K562 (cell line): ENCODE measurements at regions not wholly inside any gene's neighbourhood (a gene's known extent, or its start where the extent isn't known, plus 50 kb on each side); places are given as distances from the start of the nearest gene placed in this dataset.

Experiments used
- ATAC-seq: fragments of 200-7000 bp; cut with Tn5 transposase; 3 replicates; pipeline ENCODE4 v1.9.1; 2020; ENCODE audit warnings: moderate library complexity
- BruUV-seq: library from RNA; stranded (reverse); fragments of 400-500 nt; replicated peaks from 2 replicates; lab custom pipeline; 2021; lab: Mats Ljungman, UMichigan
- CTCF ChIA-PET: fragments of 300-600 bp; formaldehyde crosslinking; extraction: SDS; loops from one replicate; lab custom pipeline; 2021; ENCODE audit warnings: low intra/inter-chr PET ratio; lab: Yijun Ruan, JAX
- POLR2A ChIA-PET: fragments of 300-600, 350-650 bp; sonication (Branson Sonifier 250); formaldehyde crosslinking; extraction: SDS; loops from one replicate; lab custom pipeline; 2021; ENCODE audit warnings: antibody characterized with exemption, inconsistent platforms; lab: Yijun Ruan, JAX
- DNase-seq, 4 experiments: peaks; one replicate each; pipeline versions ENCODE4 v3.0.0 to v3.0.0-alpha.2; 2011 to 2018; ENCODE audit warnings: low spot score in 3 of 4, mixed read lengths in 3 of 4; ENCODE audit errors: extremely low read depth in 1 of 4
- FAIRE-seq: peaks from 2 replicates; lab custom pipeline; 2011; peaks lifted over from hg19 to GRCh38; lab: Jason Lieb, UNC
- H2AFZ ChIP-seq: 2 replicates; pipeline ENCODE4 v1.6.0; 2011; ENCODE audit warnings: low read depth, low read length, control low read depth, inconsistent platforms
- H3K27ac ChIP-seq: fragments of 200-600 bp; 3 replicates; pipeline ENCODE4 v1.8.0; 2011; ENCODE audit warnings: low read depth, mild to moderate bottlenecking, control low read depth, inconsistent platforms, low read length, moderate library complexity, mixed read lengths; ENCODE audit errors: extremely low read depth
- H3K27me3 ChIP-seq, 2 experiments: fragments of 300-600 bp in 1 of 2; 2 replicates in 1 of 2; 3 replicates in 1 of 2; pipeline versions ENCODE4 v1.6.0 to v1.8.0; 2011; ENCODE audit warnings: inconsistent platforms in 2 of 2, low read length in 2 of 2, mild to moderate bottlenecking in 1 of 2, mixed read lengths in 1 of 2, moderate library complexity in 1 of 2; ENCODE audit not compliant: control insufficient read depth in 2 of 2, insufficient read depth in 2 of 2
- H3K36me3 ChIP-seq: fragments of 300-600 bp; 3 replicates; pipeline ENCODE4 v1.8.0; 2011; ENCODE audit warnings: mild to moderate bottlenecking, low read length, inconsistent platforms; ENCODE audit not compliant: control insufficient read depth, insufficient read depth
- H3K4me1 ChIP-seq, 2 experiments: fragments of 200-600 bp in 1 of 2; replicated peaks in 1 of 2; 2 replicates in 1 of 2; 3 replicates in 1 of 2; pipeline versions ENCODE4 v1.5.1 to v1.8.0; 2011; ENCODE audit warnings: inconsistent platforms in 2 of 2, low read length in 2 of 2, mild to moderate bottlenecking in 1 of 2, mixed read lengths in 1 of 2, moderate library complexity in 1 of 2; ENCODE audit not compliant: control insufficient read depth in 2 of 2, insufficient read depth in 2 of 2
- H3K4me2 ChIP-seq: 2 replicates; pipeline ENCODE4 v1.6.1; 2011; ENCODE audit warnings: low read length, control low read depth, inconsistent platforms, mixed read lengths; ENCODE audit not compliant: insufficient read depth
- H3K4me3 ChIP-seq: fragments of 200-600 bp; sonication (generic), shearing (Covaris generic); 2 replicates; pipeline ENCODE4 v1.5.1; 2016; ENCODE audit warnings: control low read depth, inconsistent platforms
- H3K79me2 ChIP-seq: fragments of 200-600 bp; 3 replicates; pipeline ENCODE4 v1.8.0; 2011; ENCODE audit warnings: low read length, inconsistent platforms; ENCODE audit not compliant: control insufficient read depth, insufficient read depth
- H3K9ac ChIP-seq, 2 experiments: 2 replicates each; pipeline versions ENCODE4 v1.6.0 to v1.6.1; 2011; ENCODE audit warnings: low read depth in 2 of 2, low read length in 2 of 2, control low read depth in 1 of 2, inconsistent platforms in 1 of 2, mild to moderate bottlenecking in 1 of 2, mixed read lengths in 1 of 2; ENCODE audit not compliant: insufficient read depth in 1 of 2
- H3K9me1 ChIP-seq: one replicate; pipeline ENCODE4 v1.6.0; 2011; ENCODE audit warnings: inconsistent platforms, mild to moderate bottlenecking, low read length, moderate library complexity; ENCODE audit not compliant: control insufficient read depth, insufficient read depth
- H3K9me3 ChIP-seq: replicated peaks from 2 replicates; pipeline ENCODE4 v1.5.1; 2011; ENCODE audit warnings: low read depth, low read length, inconsistent platforms; ENCODE audit not compliant: control insufficient read depth, insufficient read depth
- H4K20me1 ChIP-seq: replicated peaks from 2 replicates; pipeline ENCODE4 v1.6.1; 2011; ENCODE audit warnings: low read length, inconsistent platforms, mixed read lengths; ENCODE audit not compliant: control insufficient read depth, insufficient read depth
- TEAD4 ChIP-seq, 2 experiments: sonication (generic) in 1 of 2; formaldehyde crosslinking in 1 of 2; IDR thresholded peaks; 2 replicates each; pipeline versions ENCODE4 v1.6.1 to v1.8.0; 2012 to 2022; ENCODE audit warnings: borderline replicate concordance in 1 of 2, inconsistent platforms in 1 of 2, low read length in 1 of 2, mild to moderate bottlenecking in 1 of 2, missing genetic modification reagents in 1 of 2
- ZNF766 ChIP-seq: fragments of 200-800 bp; sonication (Bioruptor generic); conservative IDR thresholded peaks from 2 replicates; pipeline ENCODE4 v1.6.1; 2016; ENCODE audit warnings: missing genetic modification characterization, missing compliant biosample characterization
- in situ Hi-C: fragments of 300-500 bp; cut with MboI; formaldehyde crosslinking; loops from 4 replicates; pipeline ENCODE4 v1.15.0; 2018; ENCODE audit warnings: inconsistent platforms, mixed read lengths
- intact Hi-C: fragments of 100-400 bp; cut with micrococcal nuclease; formaldehyde crosslinking; loops from 2 replicates; pipeline ENCODE4 v1.14.2; 2022
- TF ChIP-seq, protein P1 (sequence below): fragments of 200-800 bp; sonication (Bioruptor generic); IDR thresholded peaks from 2 replicates; pipeline ENCODE4 v1.6.1; 2017; ENCODE audit warnings: missing genetic modification characterization, missing compliant biosample characterization
- TF ChIP-seq, protein P2 (sequence below): fragments of 200-800 bp; sonication (Bioruptor generic); IDR thresholded peaks from 2 replicates; pipeline ENCODE4 v1.6.1; 2017; ENCODE audit warnings: missing genetic modification characterization, missing compliant biosample characterization

DNA sequence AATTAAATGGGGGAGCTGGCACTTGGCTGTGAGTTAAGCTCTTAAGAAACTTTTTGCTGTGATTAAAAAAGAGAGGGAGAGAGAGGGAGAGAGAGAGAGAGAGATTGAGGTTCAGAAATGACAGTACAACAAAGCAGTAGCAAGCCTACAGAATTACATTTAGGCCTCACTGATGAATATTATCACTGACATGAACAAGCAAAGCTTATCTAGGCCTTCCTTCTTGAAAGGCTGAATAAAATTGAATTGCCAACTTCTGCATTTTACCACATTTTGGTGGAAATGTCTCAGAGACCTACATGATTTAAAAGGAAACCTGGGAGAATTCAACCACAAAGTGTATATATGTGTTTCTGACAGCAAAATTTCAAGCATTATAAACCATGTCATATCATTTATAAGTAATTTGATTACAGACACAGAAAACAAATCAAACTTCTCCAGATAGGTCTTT, 530.8 kb downstream of the SOX2 start:
- Histone ChIP-seq H3K79me2 (no peaks in the 10 kb centered on the region), H3K4me1 (no peaks in the 10 kb centered on the region; a peak in 1 of 5 replicates), H3K27me3 (no peaks in the 10 kb centered on the region), H3K9me1 (no peaks in the 10 kb centered on the region), H4K20me1 (no peaks in the 10 kb centered on the region), H3K9me3 (no peaks in the 10 kb centered on the region), H3K4me2 (no peak overlapping the region), H3K27ac (0 out of 3 replicates have a peak overlapping the region, but pooled peaks have one; percentile 11), H2AFZ (no peak overlapping the region; the same call in 1 of the 2 replicates)
- no peak for DNase-seq
- CTCF ChIA-PET, result no interaction called here
- in situ Hi-C loops, result no loop called here
- ATAC-seq, result no peak
- no peak for FAIRE-seq
- TF ChIP-seq ZNF766 (CRISPR knock-in tag) (0 out of 2 replicates have a peak, but pooled peaks have one; percentile 27), TEAD4 (IDR thresholded peaks at IDR 0.05; ENCODE audit: low read length) (peak; percentile 43; the same call in 1 of the 2 replicates), TEAD4 (CRISPR knock-in tag; IDR thresholded peaks at IDR 0.05; ENCODE audit: borderline replicate concordance) (no peak)
- TF ChIP-seq, protein P1, sequence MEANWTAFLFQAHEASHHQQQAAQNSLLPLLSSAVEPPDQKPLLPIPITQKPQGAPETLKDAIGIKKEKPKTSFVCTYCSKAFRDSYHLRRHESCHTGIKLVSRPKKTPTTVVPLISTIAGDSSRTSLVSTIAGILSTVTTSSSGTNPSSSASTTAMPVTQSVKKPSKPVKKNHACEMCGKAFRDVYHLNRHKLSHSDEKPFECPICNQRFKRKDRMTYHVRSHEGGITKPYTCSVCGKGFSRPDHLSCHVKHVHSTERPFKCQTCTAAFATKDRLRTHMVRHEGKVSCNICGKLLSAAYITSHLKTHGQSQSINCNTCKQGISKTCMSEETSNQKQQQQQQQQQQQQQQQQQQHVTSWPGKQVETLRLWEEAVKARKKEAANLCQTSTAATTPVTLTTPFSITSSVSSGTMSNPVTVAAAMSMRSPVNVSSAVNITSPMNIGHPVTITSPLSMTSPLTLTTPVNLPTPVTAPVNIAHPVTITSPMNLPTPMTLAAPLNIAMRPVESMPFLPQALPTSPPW (CRISPR knock-in tag), result 0 out of 2 replicates have a peak, but pooled peaks have one; percentile 27
- TF ChIP-seq, protein P2, sequence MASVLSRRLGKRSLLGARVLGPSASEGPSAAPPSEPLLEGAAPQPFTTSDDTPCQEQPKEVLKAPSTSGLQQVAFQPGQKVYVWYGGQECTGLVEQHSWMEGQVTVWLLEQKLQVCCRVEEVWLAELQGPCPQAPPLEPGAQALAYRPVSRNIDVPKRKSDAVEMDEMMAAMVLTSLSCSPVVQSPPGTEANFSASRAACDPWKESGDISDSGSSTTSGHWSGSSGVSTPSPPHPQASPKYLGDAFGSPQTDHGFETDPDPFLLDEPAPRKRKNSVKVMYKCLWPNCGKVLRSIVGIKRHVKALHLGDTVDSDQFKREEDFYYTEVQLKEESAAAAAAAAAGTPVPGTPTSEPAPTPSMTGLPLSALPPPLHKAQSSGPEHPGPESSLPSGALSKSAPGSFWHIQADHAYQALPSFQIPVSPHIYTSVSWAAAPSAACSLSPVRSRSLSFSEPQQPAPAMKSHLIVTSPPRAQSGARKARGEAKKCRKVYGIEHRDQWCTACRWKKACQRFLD (CRISPR knock-in tag), result no peak
- TF ChIP-seq, all 486 proteins: peak for 3
- intact Hi-C loops, result no loop called here
- no TSS peak for BruUV-seq
- Histone ChIP-seq H3K4me3 (no peak overlapping the region), H3K9ac (no peak overlapping the region), H3K36me3 (no peaks in the 10 kb centered on the region)
- POLR2A ChIA-PET, result interaction anchor here (1.0 kb wide), 1 partner anchor 422 kb away, joined by 4 read pairs; no protein-coding TSS in a partner anchor
